Stimulated activated CD8-positive, alpha-beta memory T cell treated with anti-CD3 and anti-CD28 coated beads, Interleukin-4, amount 100 ng/mL, for 1 hour (primary cell): ENCODE measurements at regions not wholly inside any gene's neighbourhood (a gene's known extent, or its start where the extent isn't known, plus 50 kb on each side); places are given as distances from the start of the nearest gene placed in this dataset.

Source experiments
- DNase-seq, 2 donors: peaks; one replicate each; pipeline ENCODE4 v3.0.0-alpha.2; 2020; ENCODE audit warnings: low read depth in 2 of 2, low spot score in 1 of 2

- DNase-seq, result no peak
These were observed 140.8 kb upstream of the PJA1 start for GRCh38 chrX:69306063-69306404.

GRCh38 chrX:69305333-69306062, 140.2 kb upstream of the PJA1 start:
- no peak for DNase-seq

GRCh38 chrX:69303231-69303630, 138.0 kb upstream of the PJA1 start:
- DNase-seq, result no peak

GRCh38 chrX:69299951-69300714, 134.9 kb upstream of the PJA1 start:
- no peak for DNase-seq

- DNase-seq, result no peak
These were observed 134.0 kb upstream of the PJA1 start for GRCh38 chrX:69299285-69299684.

- no peak for DNase-seq
These were observed 133.3 kb upstream of the PJA1 start for GRCh38 chrX:69298466-69299140.

GRCh38 chrX:69297506-69297905, 132.3 kb upstream of the PJA1 start:
- no peak for DNase-seq

GRCh38 chrX:69293776-69294601, 128.7 kb upstream of the PJA1 start:
- no peak for DNase-seq

- DNase-seq, result no peak
These were observed 125.9 kb upstream of the PJA1 start for GRCh38 chrX:69291116-69291515.

GRCh38 chrX:69290292-69290691, 125.0 kb upstream of the PJA1 start:
- no peak for DNase-seq

GRCh38 chrX:69289793-69290123, 124.5 kb upstream of the PJA1 start:
- no peak for DNase-seq

- no peak for DNase-seq
These were observed 124.0 kb upstream of the PJA1 start for GRCh38 chrX:69289046-69289792.

- no peak for DNase-seq
These were observed 121.8 kb upstream of the PJA1 start for GRCh38 chrX:69287095-69287494.

GRCh38 chrX:69286565-69286906, 121.3 kb upstream of the PJA1 start:
- DNase-seq, result no peak

- DNase-seq, result peak; percentile 11
These were observed 120.8 kb upstream of the PJA1 start for GRCh38 chrX:69285881-69286564.

GRCh38 chrX:69285401-69285877, 120.2 kb upstream of the PJA1 start:
- DNase-seq, result no peak

- DNase-seq, result no peak
These were observed 119.2 kb upstream of the PJA1 start for GRCh38 chrX:69284491-69284890.

- DNase-seq, result no peak
These were observed 117.8 kb upstream of the PJA1 start for GRCh38 chrX:69282893-69283690.

- no peak for DNase-seq
These were observed 115.7 kb upstream of the PJA1 start for GRCh38 chrX:69280933-69281332.
